Astrocyte (in vitro differentiated cells and primary cell): ENCODE measurements at regions not wholly inside any gene's neighbourhood (a gene's known extent, or its start where the extent isn't known, plus 50 kb on each side); places are given as distances from the start of the nearest gene placed in this dataset.
"Not testable (repeated sequence)": the region's sequence is repeated elsewhere in the genome, so short reads cannot be mapped to it uniquely, and the experiment has no call there.

ENCODE experiments used
- CTCF ChIP-seq: IDR thresholded peaks from 2 replicates; pipeline ENCODE4 v1.5.1; 2011; ENCODE audit warnings: low read depth, mild to moderate bottlenecking, inconsistent platforms, low read length, moderate library complexity; ENCODE audit not compliant: insufficient read depth
- EZH2 ChIP-seq: IDR thresholded peaks from 2 replicates; pipeline ENCODE4 v1.6.1; 2012; ENCODE audit warnings: mild to moderate bottlenecking, low read length, inconsistent platforms; ENCODE audit not compliant: insufficient read depth

GRCh38 chr3:75446948-75447347 is 217.2 kb upstream of the FRG2C start:
- not testable (repeated sequence) for TF ChIP-seq CTCF, EZH2
